ENCODE measurements at regions not wholly inside any gene's neighbourhood (a gene's known extent, or its start where the extent isn't known, plus 50 kb on each side); places are given as distances from the start of the nearest gene placed in this dataset.

- Histone ChIP-seq H3K9ac (ENCODE audit: low read depth, low read length, poor library complexity, severe bottlenecking) (no peak overlapping the region), H3K9me2 (replicated peaks; ENCODE audit: low read depth, low read length) (no peaks in the 10 kb centered on the region; the same call in 1 of the 2 replicates), H3K4me1 (ENCODE audit: insufficient read depth, low read length, poor library complexity, severe bottlenecking) (no peaks in the 10 kb centered on the region), H3K36me3 (ENCODE audit: insufficient read depth, low read length) (no peaks in the 10 kb centered on the region), H2AFZ (ENCODE audit: low read length) (no peak overlapping the region), H3K4me2 (ENCODE audit: low read depth, low read length, poor library complexity, severe bottlenecking) (no peak overlapping the region), H3K9me3 (ENCODE audit: insufficient read depth, low read depth, low read length) (no peaks in the 10 kb centered on the region), H3K79me2 (ENCODE audit: insufficient read depth, low read length) (no peaks in the 10 kb centered on the region), H3K4me3 (ENCODE audit: low read length, poor library complexity, severe bottlenecking) (no peak overlapping the region), H4K20me1 (ENCODE audit: insufficient read depth, low read length, poor library complexity, severe bottlenecking) (no peaks in the 10 kb centered on the region), H3F3A (ENCODE audit: low read depth) (no peaks in the 10 kb centered on the region), H3K27me3 (ENCODE audit: insufficient read depth, low read length, poor library complexity, severe bottlenecking) (no peaks in the 10 kb centered on the region)
- TF ChIP-seq EZH2phosphoT487 (IDR thresholded peaks at IDR 0.05; ENCODE audit: borderline replicate concordance): no peak
- TF ChIP-seq, protein P1, sequence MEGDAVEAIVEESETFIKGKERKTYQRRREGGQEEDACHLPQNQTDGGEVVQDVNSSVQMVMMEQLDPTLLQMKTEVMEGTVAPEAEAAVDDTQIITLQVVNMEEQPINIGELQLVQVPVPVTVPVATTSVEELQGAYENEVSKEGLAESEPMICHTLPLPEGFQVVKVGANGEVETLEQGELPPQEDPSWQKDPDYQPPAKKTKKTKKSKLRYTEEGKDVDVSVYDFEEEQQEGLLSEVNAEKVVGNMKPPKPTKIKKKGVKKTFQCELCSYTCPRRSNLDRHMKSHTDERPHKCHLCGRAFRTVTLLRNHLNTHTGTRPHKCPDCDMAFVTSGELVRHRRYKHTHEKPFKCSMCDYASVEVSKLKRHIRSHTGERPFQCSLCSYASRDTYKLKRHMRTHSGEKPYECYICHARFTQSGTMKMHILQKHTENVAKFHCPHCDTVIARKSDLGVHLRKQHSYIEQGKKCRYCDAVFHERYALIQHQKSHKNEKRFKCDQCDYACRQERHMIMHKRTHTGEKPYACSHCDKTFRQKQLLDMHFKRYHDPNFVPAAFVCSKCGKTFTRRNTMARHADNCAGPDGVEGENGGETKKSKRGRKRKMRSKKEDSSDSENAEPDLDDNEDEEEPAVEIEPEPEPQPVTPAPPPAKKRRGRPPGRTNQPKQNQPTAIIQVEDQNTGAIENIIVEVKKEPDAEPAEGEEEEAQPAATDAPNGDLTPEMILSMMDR (conservative IDR thresholded peaks at IDR 0.05; ENCODE audit: low read length): no peak
These were observed 468.3 kb upstream of the AUTS2 start for GRCh38 chr7:69129951-69130350.

- no peak for TF ChIP-seq EZH2phosphoT487 (IDR thresholded peaks at IDR 0.05; ENCODE audit: borderline replicate concordance)
- TF ChIP-seq, protein P1 (conservative IDR thresholded peaks at IDR 0.05; ENCODE audit: low read length): no peak
- H3K79me2 ChIP-seq (ENCODE audit: insufficient read depth, low read length): no peaks in the 10 kb centered on the region
- no peak overlapping the region for H3K4me2 ChIP-seq (ENCODE audit: low read depth, low read length, poor library complexity, severe bottlenecking)
- no peaks in the 10 kb centered on the region for H3K36me3 ChIP-seq (ENCODE audit: insufficient read depth, low read length)
- no peak overlapping the region for H2AFZ ChIP-seq (ENCODE audit: low read length)
- no peaks in the 10 kb centered on the region for H3K27me3 ChIP-seq (ENCODE audit: insufficient read depth, low read length, poor library complexity, severe bottlenecking)
- H4K20me1 ChIP-seq (ENCODE audit: insufficient read depth, low read length, poor library complexity, severe bottlenecking): no peaks in the 10 kb centered on the region
- H3K9ac ChIP-seq (ENCODE audit: low read depth, low read length, poor library complexity, severe bottlenecking): no peak overlapping the region
- H3K9me2 ChIP-seq (replicated peaks; ENCODE audit: low read depth, low read length): no peaks in the 10 kb centered on the region; the same call in 1 of the 2 replicates
- H3K4me1 ChIP-seq (ENCODE audit: insufficient read depth, low read length, poor library complexity, severe bottlenecking): no peaks in the 10 kb centered on the region
- H3K4me3 ChIP-seq (ENCODE audit: low read length, poor library complexity, severe bottlenecking): no peak overlapping the region
- no peaks in the 10 kb centered on the region for H3K9me3 ChIP-seq (ENCODE audit: insufficient read depth, low read depth, low read length)
- H3F3A ChIP-seq (ENCODE audit: low read depth): no peaks in the 10 kb centered on the region
These were observed 467.9 kb upstream of the AUTS2 start for GRCh38 chr7:69130396-69130795.

- no peaks in the 10 kb centered on the region for H4K20me1 ChIP-seq (ENCODE audit: insufficient read depth, low read length, poor library complexity, severe bottlenecking)
- no peaks in the 10 kb centered on the region for H3F3A ChIP-seq (ENCODE audit: low read depth)
- H3K9me3 ChIP-seq (ENCODE audit: insufficient read depth, low read depth, low read length): no peaks in the 10 kb centered on the region; the same call in 1 of the 2 replicates
- H3K36me3 ChIP-seq (ENCODE audit: insufficient read depth, low read length): no peaks in the 10 kb centered on the region
- no peak overlapping the region for H3K9ac ChIP-seq (ENCODE audit: low read depth, low read length, poor library complexity, severe bottlenecking)
- no peak overlapping the region for H3K4me3 ChIP-seq (ENCODE audit: low read length, poor library complexity, severe bottlenecking)
- no peaks in the 10 kb centered on the region for H3K4me1 ChIP-seq (ENCODE audit: insufficient read depth, low read length, poor library complexity, severe bottlenecking)
- no peak overlapping the region for H2AFZ ChIP-seq (ENCODE audit: low read length)
- no peak overlapping the region for H3K4me2 ChIP-seq (ENCODE audit: low read depth, low read length, poor library complexity, severe bottlenecking)
- no peaks in the 10 kb centered on the region for H3K27me3 ChIP-seq (ENCODE audit: insufficient read depth, low read length, poor library complexity, severe bottlenecking)
- no peaks in the 10 kb centered on the region; the same call in 1 of the 2 replicates for H3K9me2 ChIP-seq (replicated peaks; ENCODE audit: low read depth, low read length)
- H3K79me2 ChIP-seq (ENCODE audit: insufficient read depth, low read length): no peaks in the 10 kb centered on the region
- TF ChIP-seq EZH2phosphoT487 (IDR thresholded peaks at IDR 0.05; ENCODE audit: borderline replicate concordance): no peak
- TF ChIP-seq, protein P1 (conservative IDR thresholded peaks at IDR 0.05; ENCODE audit: low read length): no peak
These were observed 464.0 kb upstream of the AUTS2 start for GRCh38 chr7:69134316-69134715.
